H9 (cell line): ENCODE measurements at regions not wholly inside any gene's neighbourhood (a gene's known extent, or its start where the extent isn't known, plus 50 kb on each side); places are given as distances from the start of the nearest gene placed in this dataset.

Experiments
- DNase-seq: peaks from one replicate; pipeline ENCODE4 v3.0.0-alpha.2; 2017
- H2AFZ ChIP-seq: one replicate; pipeline ENCODE4 v1.6.1; 2013; ENCODE audit warnings: mild to moderate bottlenecking, low read length, control low read depth, moderate library complexity
- H2AK5ac ChIP-seq: 2 replicates; pipeline ENCODE4 v1.6.1; 2013; ENCODE audit warnings: low read length, control low read depth, mixed read lengths; ENCODE audit not compliant: insufficient read length
- H2BK120ac ChIP-seq: one replicate; pipeline ENCODE4 v1.6.1; 2013; ENCODE audit warnings: low read depth, mild to moderate bottlenecking, low read length, control low read depth, inconsistent platforms; ENCODE audit not compliant: poor library complexity, severe bottlenecking
- H2BK12ac ChIP-seq: 2 replicates; pipeline ENCODE4 v1.6.1; 2013; ENCODE audit warnings: low read length, control low read depth, mixed read lengths, low read depth; ENCODE audit not compliant: insufficient read length
- H2BK15ac ChIP-seq: 2 replicates; pipeline ENCODE4 v1.6.1; 2013; ENCODE audit warnings: low read depth, low read length, control low read depth
- H2BK20ac ChIP-seq: one replicate; pipeline ENCODE4 v1.6.1; 2013; ENCODE audit warnings: low read depth, mild to moderate bottlenecking, low read length, control low read depth, inconsistent platforms; ENCODE audit not compliant: poor library complexity, severe bottlenecking
- H2BK5ac ChIP-seq: 2 replicates; pipeline ENCODE4 v1.6.1; 2013; ENCODE audit warnings: low read length, control low read depth, mixed read lengths; ENCODE audit not compliant: insufficient read length
- H3K14ac ChIP-seq: 2 replicates; pipeline ENCODE4 v1.6.1; 2013; ENCODE audit warnings: low read length, control low read depth; ENCODE audit not compliant: insufficient read depth
- H3K18ac ChIP-seq: 2 replicates; pipeline ENCODE4 v1.6.1; 2013; ENCODE audit warnings: low read depth, mild to moderate bottlenecking, mixed read lengths, low read length, control low read depth; ENCODE audit not compliant: insufficient read length
- H3K23ac ChIP-seq: 2 replicates; pipeline ENCODE4 v1.6.1; 2013; ENCODE audit warnings: low read length, control low read depth, mixed read lengths, low read depth; ENCODE audit not compliant: insufficient read length
- H3K23me2 ChIP-seq: 2 replicates; pipeline ENCODE4 v1.6.1; 2013; ENCODE audit warnings: low read depth, mild to moderate bottlenecking, mixed read lengths, low read length, control low read depth; ENCODE audit not compliant: insufficient read length, poor library complexity, severe bottlenecking
- H3K27ac ChIP-seq: 2 replicates; pipeline ENCODE4 v1.5.1; 2013; ENCODE audit warnings: low read length, control low read depth, mixed read lengths, low read depth; ENCODE audit not compliant: insufficient read length
- H3K27me3 ChIP-seq: 2 replicates; pipeline ENCODE4 v1.6.1; 2013; ENCODE audit warnings: low read length, control low read depth, inconsistent platforms; ENCODE audit not compliant: insufficient read depth
- H3K4ac ChIP-seq: 2 replicates; pipeline ENCODE4 v1.6.1; 2013; ENCODE audit warnings: low read depth, mild to moderate bottlenecking, control low read depth, inconsistent platforms, low read length, moderate library complexity
- H3K4me1 ChIP-seq: 2 replicates; pipeline ENCODE4 v1.6.1; 2013; ENCODE audit warnings: low read length, control low read depth, inconsistent platforms; ENCODE audit not compliant: insufficient read depth
- H3K4me2 ChIP-seq: 2 replicates; pipeline ENCODE4 v1.6.1; 2013; ENCODE audit warnings: low read length, control low read depth, mixed read lengths; ENCODE audit not compliant: insufficient read length, insufficient read depth
- H3K56ac ChIP-seq: 2 replicates; pipeline ENCODE4 v1.6.1; 2013; ENCODE audit warnings: low read depth, mild to moderate bottlenecking, mixed read lengths, low read length, control low read depth; ENCODE audit not compliant: insufficient read length
- H3K79me1 ChIP-seq: 2 replicates; pipeline ENCODE4 v1.6.1; 2013; ENCODE audit warnings: low read depth, mild to moderate bottlenecking, moderate library complexity, low read length, control low read depth, inconsistent platforms; ENCODE audit not compliant: insufficient read depth, poor library complexity, severe bottlenecking
- H3K79me2 ChIP-seq: 2 replicates; pipeline ENCODE4 v1.6.1; 2013; ENCODE audit warnings: low read length, control low read depth, inconsistent platforms; ENCODE audit not compliant: insufficient read depth
- H3K9ac ChIP-seq: 2 replicates; pipeline ENCODE4 v1.6.1; 2013; ENCODE audit warnings: low read length, control low read depth, mixed read lengths; ENCODE audit not compliant: insufficient read length; ENCODE audit errors: extremely low read depth
- H3K9me3 ChIP-seq: one replicate; pipeline ENCODE4 v1.6.1; 2013; ENCODE audit warnings: low read depth, low read length, inconsistent platforms; ENCODE audit not compliant: control insufficient read depth
- H3T11ph ChIP-seq: one replicate; pipeline ENCODE4 v1.6.1; 2013; ENCODE audit warnings: mild to moderate bottlenecking, low read length, control low read depth, inconsistent platforms
- H4K20me1 ChIP-seq: one replicate; pipeline ENCODE4 v1.6.1; 2013; ENCODE audit not compliant: control insufficient read depth, insufficient read length, insufficient read depth
- H4K5ac ChIP-seq: 2 replicates; pipeline ENCODE4 v1.6.1; 2013; ENCODE audit warnings: low read depth, mild to moderate bottlenecking, mixed read lengths, low read length, control low read depth; ENCODE audit not compliant: insufficient read length
- H4K8ac ChIP-seq: replicated peaks from 2 replicates; pipeline ENCODE4 v1.6.1; 2013; ENCODE audit warnings: low read length, control low read depth, mixed read lengths, low read depth; ENCODE audit not compliant: insufficient read length
- H4K91ac ChIP-seq: 2 replicates; pipeline ENCODE4 v1.6.1; 2013; ENCODE audit warnings: low read depth, mild to moderate bottlenecking, moderate library complexity, mixed read lengths, low read length, control low read depth; ENCODE audit not compliant: insufficient read length
- H3K27ac Mint-ChIP-seq, 3 experiments: 2 replicates in 2 of 3; 3 replicates in 1 of 3; pipeline ENCODE4 v1.8.0; 2020 to 2021; ENCODE audit warnings: mixed read lengths in 3 of 3, mild to moderate bottlenecking in 1 of 3, moderate library complexity in 1 of 3
- H3K27me3 Mint-ChIP-seq: 2 replicates; pipeline ENCODE4 v1.8.0; 2021; ENCODE audit warnings: low read depth, mild to moderate bottlenecking, moderate library complexity, mixed read lengths
- H3K36me3 Mint-ChIP-seq, 3 experiments: 2 replicates in 2 of 3; 3 replicates in 1 of 3; pipeline ENCODE4 v1.8.0; 2020 to 2021; ENCODE audit warnings: low read depth in 3 of 3, mixed read lengths in 3 of 3; ENCODE audit not compliant: insufficient read depth in 1 of 3
- H3K4me1 Mint-ChIP-seq, 2 experiments: 2 replicates each; pipeline ENCODE4 v1.8.0; 2020; ENCODE audit warnings: mixed read lengths in 2 of 2
- H3K4me3 Mint-ChIP-seq, 2 experiments: 2 replicates in 1 of 2; 3 replicates in 1 of 2; pipeline ENCODE4 v1.8.0; 2020 to 2021; ENCODE audit warnings: mild to moderate bottlenecking in 2 of 2, mixed read lengths in 2 of 2, moderate library complexity in 1 of 2
- H3K9me3 Mint-ChIP-seq, 2 experiments: 2 replicates in 1 of 2; 3 replicates in 1 of 2; pipeline ENCODE4 v1.8.0; 2020; ENCODE audit warnings: mild to moderate bottlenecking in 2 of 2, mixed read lengths in 2 of 2, moderate library complexity in 1 of 2
- CTCF ChIP-seq: fragments of 200-600 bp; sonication (generic); conservative IDR thresholded peaks from 3 replicates; pipeline ENCODE4 v1.8.0; 2021; ENCODE audit warnings: antibody characterized with exemption, mild to moderate bottlenecking
- WGBS: extraction: QIAGEN DNeasy Blood & Tissue Kit; methylation state at CpG from one replicate; pipeline ENCODE4 v1.1.7; 2013; ENCODE audit warnings: missing lambda C conversion rate, low lambda C conversion rate, mixed read lengths; ENCODE audit not compliant: insufficient read length; ENCODE audit errors: extremely low coverage; 5-methylcytosine and 5-hydroxymethylcytosine counted together

- no peak overlapping the region for H2AFZ ChIP-seq
- no peak for TF ChIP-seq CTCF
- H2BK20ac ChIP-seq = no peak overlapping the region
- H3K9me3 ChIP-seq = no peaks in the 10 kb centered on the region
- H3K18ac ChIP-seq = no peak overlapping the region
- no peak overlapping the region for H3K23ac ChIP-seq
- H3K27me3 ChIP-seq = no peaks in the 10 kb centered on the region
- H3K79me2 ChIP-seq = no peaks in the 10 kb centered on the region
- H2BK15ac ChIP-seq = no peak overlapping the region
- H3K36me3 Mint-ChIP-seq = no peaks in the 10 kb centered on the region
- no peak overlapping the region for H2BK120ac ChIP-seq
- H3T11ph ChIP-seq = no peak overlapping the region
- H4K8ac ChIP-seq = no peak overlapping the region
- H4K20me1 ChIP-seq = no peaks in the 10 kb centered on the region
- no peak overlapping the region for H2BK12ac ChIP-seq
- H2BK5ac ChIP-seq = no peak overlapping the region
- H3K4ac ChIP-seq = no peak overlapping the region
- H3K27ac Mint-ChIP-seq = no peak overlapping the region
- no peaks in the 10 kb centered on the region for H3K9me3 Mint-ChIP-seq
- H3K4me1 ChIP-seq = no peaks in the 10 kb centered on the region; the same call in 1 of the 2 replicates
- H4K5ac ChIP-seq = no peak overlapping the region
- no CpG with 5 or more reads among the region's 5 CpGs for WGBS
- no peak overlapping the region for H4K91ac ChIP-seq
- H3K79me1 ChIP-seq = no peaks in the 10 kb centered on the region
- no peak for DNase-seq
- H3K4me3 Mint-ChIP-seq = no peak overlapping the region
- H3K4me2 ChIP-seq = no peak overlapping the region
- H2AK5ac ChIP-seq = no peak overlapping the region
- no peaks in the 10 kb centered on the region for H3K23me2 ChIP-seq
- no peaks in the 10 kb centered on the region for H3K27me3 Mint-ChIP-seq
- no peak overlapping the region for H3K14ac ChIP-seq
- H3K27ac ChIP-seq = no peak overlapping the region
- H3K4me1 Mint-ChIP-seq = no peaks in the 10 kb centered on the region
- H3K56ac ChIP-seq = no peak overlapping the region
- no peak overlapping the region for H3K9ac ChIP-seq
These were observed 752.7 kb downstream of the KCNA4 start for GRCh38 chr11:29263971-29264682.
